Fibroblast of villous mesenchyme (primary cell): ENCODE measurements at regions not wholly inside any gene's neighbourhood (a gene's known extent, or its start where the extent isn't known, plus 50 kb on each side); places are given as distances from the start of the nearest gene placed in this dataset.
A peak's percentile ranks its signal among the peaks of the same experiment; 100 is the strongest.
"Not testable (repeated sequence)": the region's sequence is repeated elsewhere in the genome, so short reads cannot be mapped to it uniquely, and the experiment has no call there.

ENCODE experiments used
- DNase-seq: peaks from one replicate; pipeline ENCODE4 v3.0.0-alpha.2; 2010; ENCODE audit warnings: low read depth
- H3K4me3 ChIP-seq: 2 replicates; pipeline ENCODE4 v1.5.1; 2011; ENCODE audit warnings: low read depth, mild to moderate bottlenecking, low read length
- CTCF ChIP-seq: IDR thresholded peaks from 2 replicates; pipeline ENCODE4 v1.5.1; 2012; ENCODE audit warnings: low read depth, mild to moderate bottlenecking, low read length; ENCODE audit not compliant: insufficient read depth

- DNase-seq: no peak
- H3K4me3 ChIP-seq: no peak overlapping the region
- TF ChIP-seq CTCF: no peak
Measured at GRCh38 chr3:10692039-10692622, 123.9 kb upstream of the SLC6A11 start.

- no peak overlapping the region for H3K4me3 ChIP-seq
- no peak for DNase-seq
- peak; percentile 11 for TF ChIP-seq CTCF
Measured at GRCh38 chr3:10693457-10693856, 122.6 kb upstream of the SLC6A11 start.

- no peak for TF ChIP-seq CTCF
- DNase-seq: no peak
- no peak overlapping the region for H3K4me3 ChIP-seq
Measured at GRCh38 chr3:10694179-10694578, 121.8 kb upstream of the SLC6A11 start.

- H3K4me3 ChIP-seq, DNase-seq: not testable (repeated sequence)
Measured at GRCh38 chr3:10695186-10695585, 120.8 kb upstream of the SLC6A11 start.

GRCh38 chr3:10695595-10696285 is 120.3 kb upstream of the SLC6A11 start:
- H3K4me3 ChIP-seq: no peak overlapping the region
- no peak for TF ChIP-seq CTCF
- DNase-seq: no peak

GRCh38 chr3:10697918-10698317 is 118.1 kb upstream of the SLC6A11 start:
- no peak for DNase-seq
- no peak for TF ChIP-seq CTCF
- H3K4me3 ChIP-seq: no peak overlapping the region

GRCh38 chr3:10700821-10701220 is 115.2 kb upstream of the SLC6A11 start:
- no peak overlapping the region for H3K4me3 ChIP-seq
- DNase-seq: no peak
- no peak for TF ChIP-seq CTCF
